ENCODE measurements at regions not wholly inside any gene's neighbourhood (a gene's known extent, or its start where the extent isn't known, plus 50 kb on each side); places are given as distances from the start of the nearest gene placed in this dataset.

DNA sequence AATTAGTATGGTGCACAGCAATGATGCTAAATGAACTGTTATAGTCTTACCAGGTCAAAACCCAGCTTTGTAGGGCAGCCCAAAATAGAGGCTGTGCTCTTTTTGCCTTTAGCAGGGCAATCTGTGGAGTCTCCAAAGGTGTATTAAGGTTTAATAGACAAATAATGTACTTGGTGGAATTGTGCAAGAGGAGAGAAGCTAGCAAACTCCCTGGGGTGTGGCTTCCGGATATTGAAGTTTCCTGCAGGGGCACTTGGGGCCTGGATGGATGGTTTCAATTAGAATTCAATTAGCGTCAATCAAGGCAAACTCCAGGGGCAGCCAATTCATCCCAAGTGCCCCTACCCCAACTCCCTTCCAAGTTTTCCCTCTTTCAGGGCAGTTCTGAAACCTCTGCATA lies 285.8 kb downstream of the UTP18 start (continued):
- TF ChIP-seq, protein P1, sequence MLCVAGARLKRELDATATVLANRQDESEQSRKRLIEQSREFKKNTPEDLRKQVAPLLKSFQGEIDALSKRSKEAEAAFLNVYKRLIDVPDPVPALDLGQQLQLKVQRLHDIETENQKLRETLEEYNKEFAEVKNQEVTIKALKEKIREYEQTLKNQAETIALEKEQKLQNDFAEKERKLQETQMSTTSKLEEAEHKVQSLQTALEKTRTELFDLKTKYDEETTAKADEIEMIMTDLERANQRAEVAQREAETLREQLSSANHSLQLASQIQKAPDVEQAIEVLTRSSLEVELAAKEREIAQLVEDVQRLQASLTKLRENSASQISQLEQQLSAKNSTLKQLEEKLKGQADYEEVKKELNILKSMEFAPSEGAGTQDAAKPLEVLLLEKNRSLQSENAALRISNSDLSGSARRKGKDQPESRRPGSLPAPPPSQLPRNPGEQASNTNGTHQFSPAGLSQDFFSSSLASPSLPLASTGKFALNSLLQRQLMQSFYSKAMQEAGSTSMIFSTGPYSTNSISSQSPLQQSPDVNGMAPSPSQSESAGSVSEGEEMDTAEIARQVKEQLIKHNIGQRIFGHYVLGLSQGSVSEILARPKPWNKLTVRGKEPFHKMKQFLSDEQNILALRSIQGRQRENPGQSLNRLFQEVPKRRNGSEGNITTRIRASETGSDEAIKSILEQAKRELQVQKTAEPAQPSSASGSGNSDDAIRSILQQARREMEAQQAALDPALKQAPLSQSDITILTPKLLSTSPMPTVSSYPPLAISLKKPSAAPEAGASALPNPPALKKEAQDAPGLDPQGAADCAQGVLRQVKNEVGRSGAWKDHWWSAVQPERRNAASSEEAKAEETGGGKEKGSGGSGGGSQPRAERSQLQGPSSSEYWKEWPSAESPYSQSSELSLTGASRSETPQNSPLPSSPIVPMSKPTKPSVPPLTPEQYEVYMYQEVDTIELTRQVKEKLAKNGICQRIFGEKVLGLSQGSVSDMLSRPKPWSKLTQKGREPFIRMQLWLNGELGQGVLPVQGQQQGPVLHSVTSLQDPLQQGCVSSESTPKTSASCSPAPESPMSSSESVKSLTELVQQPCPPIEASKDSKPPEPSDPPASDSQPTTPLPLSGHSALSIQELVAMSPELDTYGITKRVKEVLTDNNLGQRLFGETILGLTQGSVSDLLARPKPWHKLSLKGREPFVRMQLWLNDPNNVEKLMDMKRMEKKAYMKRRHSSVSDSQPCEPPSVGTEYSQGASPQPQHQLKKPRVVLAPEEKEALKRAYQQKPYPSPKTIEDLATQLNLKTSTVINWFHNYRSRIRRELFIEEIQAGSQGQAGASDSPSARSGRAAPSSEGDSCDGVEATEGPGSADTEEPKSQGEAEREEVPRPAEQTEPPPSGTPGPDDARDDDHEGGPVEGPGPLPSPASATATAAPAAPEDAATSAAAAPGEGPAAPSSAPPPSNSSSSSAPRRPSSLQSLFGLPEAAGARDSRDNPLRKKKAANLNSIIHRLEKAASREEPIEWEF (IDR thresholded peaks at IDR 0.05; ENCODE audit: insufficient replicate concordance, low read depth, low read length) = no peak
- TF ChIP-seq YBX1 (IDR thresholded peaks at IDR 0.05) (no peak), CHD1 (IDR thresholded peaks at IDR 0.05; ENCODE audit: low read depth, low read length) (no peak)

DNA sequence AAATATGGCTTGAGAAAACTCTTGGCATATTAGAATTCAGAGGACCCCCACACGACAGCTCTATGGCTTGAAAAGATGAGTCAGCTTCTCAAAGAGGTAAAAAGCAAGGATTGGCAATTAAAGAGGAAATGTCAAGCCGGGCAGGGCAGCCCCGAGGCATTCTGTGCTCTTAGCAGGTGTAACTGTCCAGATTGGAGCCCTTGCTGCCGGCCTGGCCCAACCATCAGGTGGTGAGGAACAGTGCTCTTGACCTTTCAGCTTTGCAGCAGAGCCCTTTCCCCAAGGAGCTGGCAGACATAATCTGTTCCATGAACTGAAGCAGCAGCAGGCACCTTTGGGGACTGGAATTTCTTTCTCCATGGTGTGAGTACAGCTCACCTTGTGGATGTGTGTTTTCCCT lies 287.8 kb downstream of the UTP18 start:
- no peaks in the 10 kb centered on the region for H4K20me1 ChIP-seq (ENCODE audit: control insufficient read depth, insufficient read depth)
- FAIRE-seq = no peak

More for the DNA sequence above, 287.8 kb downstream of the UTP18 start:
- no peak for DNase-seq (ENCODE audit: low read depth, low spot score)
- TF ChIP-seq MTA2 (IDR thresholded peaks at IDR 0.05; ENCODE audit: low read depth) (no peak), NFIC (IDR thresholded peaks at IDR 0.05; ENCODE audit: low read depth, low read length) (no peak), KLF5 (IDR thresholded peaks at IDR 0.05; ENCODE audit: partially characterized antibody) (no peak), RFX5 (IDR thresholded peaks at IDR 0.05; ENCODE audit: low read depth, low read length) (no peak), ETV6 (conservative IDR thresholded peaks at IDR 0.05 in 1 of 2, IDR thresholded peaks at IDR 0.05 in 1 of 2; ENCODE audit: borderline replicate concordance in 1 of 2, low read depth in 1 of 2) (no peak), FOXM1 (IDR thresholded peaks at IDR 0.05; ENCODE audit: low read depth, low read length) (no peak), RAD51 (IDR thresholded peaks at IDR 0.05) (no peak)
- CTCF ChIA-PET = interaction anchor here (0.9 kb wide), 1 partner anchor 238 kb away, joined by 3 read pairs; no protein-coding TSS in a partner anchor
- Histone ChIP-seq H3K36me3 (ENCODE audit: control insufficient read depth in 2 of 2, insufficient read depth in 2 of 2, low read length in 1 of 2) (no peaks in the 10 kb centered on the region), H3K27me3 (replicated peaks in 1 of 2; ENCODE audit: control insufficient read depth in 2 of 2, insufficient read depth in 2 of 2, low read length in 1 of 2) (no peaks in the 10 kb centered on the region), H3K4me3 (no peak overlapping the region), H3K4me2 (ENCODE audit: control insufficient read depth, insufficient read depth) (no peak overlapping the region), H3K4me1 (ENCODE audit: control insufficient read depth, insufficient read depth, low read length) (no peaks in the 10 kb centered on the region), H3K9ac (ENCODE audit: control insufficient read depth, insufficient read depth, low read length) (no peak overlapping the region), H3K79me2 (ENCODE audit: control insufficient read depth, insufficient read depth, low read length) (no peaks in the 10 kb centered on the region), H2AFZ (ENCODE audit: control insufficient read depth, low read depth, low read length) (no peak overlapping the region), H3K27ac (ENCODE audit: control insufficient read depth, insufficient read depth) (no peak overlapping the region), H3K9me3 (replicated peaks; ENCODE audit: control insufficient read depth, insufficient read depth, low read length) (no peaks in the 10 kb centered on the region)
- intact Hi-C loops (cut with micrococcal nuclease; ENCODE audit: unreplicated experiment) (no loop called here), in situ Hi-C loops (cut with MboI) (no loop called here)
- POLR2A ChIA-PET = no interaction called here
- WGBS (ENCODE audit: insufficient coverage, insufficient replicate concordance, low lambda C conversion rate, missing lambda C conversion rate) = 0% methylated on average over 4 of the region's 4 CpGs
- ATAC-seq = no peak
- RAD21 ChIA-PET (ENCODE audit: unreplicated experiment) = no interaction called here
- SMC1A ChIA-PET (ENCODE audit: uncharacterized antibody, unreplicated experiment) = interaction anchor here (0.5 kb wide), 1 partner anchor 58 kb away, joined by 3 read pairs; no protein-coding TSS in a partner anchor
- BruUV-seq (replicated peaks) = no TSS peak

All from GM12878 (cell line).